ENCODE measurements at regions not wholly inside any gene's neighbourhood (a gene's known extent, or its start where the extent isn't known, plus 50 kb on each side); places are given as distances from the start of the nearest gene placed in this dataset.

- Histone ChIP-seq H3K27me3 (replicated peaks in 1 of 4; ENCODE audit: control insufficient read depth in 3 of 4, extremely low read depth in 1 of 4, insufficient read depth in 3 of 4, low read length in 3 of 4) (no peaks in the 10 kb centered on the region), H4K8ac (ENCODE audit: extremely low read depth, insufficient read depth, low read length) (no peak overlapping the region), H3K79me2 (ENCODE audit: control insufficient read depth in 1 of 2, insufficient read depth in 2 of 2, low read length in 2 of 2) (no peaks in the 10 kb centered on the region), H2BK120ac (replicated peaks; ENCODE audit: low read depth, low read length) (no peak overlapping the region), H3K79me1 (ENCODE audit: low read depth, low read length) (no peaks in the 10 kb centered on the region), H2BK12ac (ENCODE audit: low read depth, low read length) (no peak overlapping the region), H3K9ac (replicated peaks in 1 of 4; ENCODE audit: extremely low read depth in 1 of 4, low read depth in 3 of 4, low read length in 3 of 4) (no peak overlapping the region), H3K23me2 (ENCODE audit: low read depth, low read length) (no peaks in the 10 kb centered on the region; the same call in 1 of the 2 replicates), H2BK20ac (ENCODE audit: low read length) (no peak overlapping the region), H3K14ac (ENCODE audit: insufficient read length) (no peak overlapping the region), H2BK15ac (ENCODE audit: low read length) (no peak overlapping the region), H2AK5ac (ENCODE audit: low read depth, low read length) (no peak overlapping the region), H4K5ac (ENCODE audit: insufficient read length, low read depth, low read length) (no peak overlapping the region), H2BK5ac (ENCODE audit: low read depth, low read length) (no peak overlapping the region), H3K56ac (replicated peaks; ENCODE audit: insufficient read length, low read depth, low read length) (no peak overlapping the region), H4K20me1 (replicated peaks in 1 of 2; ENCODE audit: control insufficient read depth in 1 of 2, insufficient read depth in 2 of 2, low read length in 2 of 2) (no peaks in the 10 kb centered on the region), H3K4me1 (replicated peaks in 1 of 4; ENCODE audit: control insufficient read depth in 3 of 4, insufficient read depth in 4 of 4, low read length in 3 of 4) (no peaks in the 10 kb centered on the region), H3K27ac (ENCODE audit: low read depth, low read length) (no peak overlapping the region), H3K9me3 (ENCODE audit: insufficient read depth in 2 of 2, low read depth in 1 of 2, low read length in 1 of 2) (no peaks in the 10 kb centered on the region), H2AFZ (ENCODE audit: low read length) (no peak overlapping the region), H3K18ac (ENCODE audit: extremely low read depth, low read length) (no peak overlapping the region), H3K4me3 (ENCODE audit: extremely low read depth in 1 of 4, insufficient read depth in 2 of 4, low read depth in 3 of 4, low read length in 4 of 4) (no peak overlapping the region), H3K23ac (ENCODE audit: insufficient read length) (no peak overlapping the region), H3K4me2 (ENCODE audit: insufficient read depth in 1 of 2, low read depth in 2 of 2, low read length in 2 of 2) (no peak overlapping the region), H3K36me3 (ENCODE audit: control insufficient read depth in 2 of 4, insufficient read depth in 4 of 4, low read length in 3 of 4) (no peaks in the 10 kb centered on the region), H3K4ac (replicated peaks; ENCODE audit: insufficient read length, low read depth, low read length) (no peak overlapping the region), H4K91ac (replicated peaks; ENCODE audit: insufficient read length, low read length) (no peak overlapping the region)
- FAIRE-seq (no peak), DNase-seq (ENCODE audit: low read depth in 1 of 2, low spot score in 2 of 2) (no peak)
- TF ChIP-seq RAD21 (IDR thresholded peaks at IDR 0.05 in 1 of 2, conservative IDR thresholded peaks at IDR 0.05 in 1 of 2; ENCODE audit: low read depth in 2 of 2, low read length in 2 of 2): peak; percentile 62 to 69
- no peak for TF ChIP-seq BCL11A (IDR thresholded peaks at IDR 0.05; ENCODE audit: low read depth in 2 of 2, low read length in 2 of 2)
- TF ChIP-seq, protein P1, sequence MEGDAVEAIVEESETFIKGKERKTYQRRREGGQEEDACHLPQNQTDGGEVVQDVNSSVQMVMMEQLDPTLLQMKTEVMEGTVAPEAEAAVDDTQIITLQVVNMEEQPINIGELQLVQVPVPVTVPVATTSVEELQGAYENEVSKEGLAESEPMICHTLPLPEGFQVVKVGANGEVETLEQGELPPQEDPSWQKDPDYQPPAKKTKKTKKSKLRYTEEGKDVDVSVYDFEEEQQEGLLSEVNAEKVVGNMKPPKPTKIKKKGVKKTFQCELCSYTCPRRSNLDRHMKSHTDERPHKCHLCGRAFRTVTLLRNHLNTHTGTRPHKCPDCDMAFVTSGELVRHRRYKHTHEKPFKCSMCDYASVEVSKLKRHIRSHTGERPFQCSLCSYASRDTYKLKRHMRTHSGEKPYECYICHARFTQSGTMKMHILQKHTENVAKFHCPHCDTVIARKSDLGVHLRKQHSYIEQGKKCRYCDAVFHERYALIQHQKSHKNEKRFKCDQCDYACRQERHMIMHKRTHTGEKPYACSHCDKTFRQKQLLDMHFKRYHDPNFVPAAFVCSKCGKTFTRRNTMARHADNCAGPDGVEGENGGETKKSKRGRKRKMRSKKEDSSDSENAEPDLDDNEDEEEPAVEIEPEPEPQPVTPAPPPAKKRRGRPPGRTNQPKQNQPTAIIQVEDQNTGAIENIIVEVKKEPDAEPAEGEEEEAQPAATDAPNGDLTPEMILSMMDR (IDR thresholded peaks at IDR 0.05; ENCODE audit: control extremely low read depth in 1 of 3, insufficient read depth in 1 of 3, low read depth in 1 of 3, low read length in 3 of 3): peak in 2 of 3 experiments; percentile 6 to 47; a peak in 2 of 4 replicates
- TF ChIP-seq SRF (IDR thresholded peaks at IDR 0.05; ENCODE audit: low read depth, low read length): no peak
- WGBS, 2 experiments (ENCODE audit: extremely low coverage in 1 of 2, insufficient coverage in 1 of 2, insufficient read length in 1 of 2, insufficient replicate concordance in 2 of 2, low coverage in 1 of 2, low lambda C conversion rate in 2 of 2, missing lambda C conversion rate in 1 of 2): 65% methylated on average over 1 of the region's 1 CpG; no CpG with 5 or more reads in 1 of the 2 experiments
- CTCF ChIA-PET (ENCODE audit: partially characterized antibody): interaction anchor here (1.1 to 2.2 kb wide), 3 partner anchors 9 to 27 kb away, joined by 3 to 10 read pairs (median 3); no protein-coding TSS in a partner anchor
- POLR2A ChIA-PET (ENCODE audit: partially characterized antibody): no interaction called here
Measured at GRCh38 chr6:103273048-103273447, 1586.7 kb downstream of the HACE1 start.

All from H1 (cell line).